ENCODE measurements at regions not wholly inside any gene's neighbourhood (a gene's known extent, or its start where the extent isn't known, plus 50 kb on each side); places are given as distances from the start of the nearest gene placed in this dataset.

DNA sequence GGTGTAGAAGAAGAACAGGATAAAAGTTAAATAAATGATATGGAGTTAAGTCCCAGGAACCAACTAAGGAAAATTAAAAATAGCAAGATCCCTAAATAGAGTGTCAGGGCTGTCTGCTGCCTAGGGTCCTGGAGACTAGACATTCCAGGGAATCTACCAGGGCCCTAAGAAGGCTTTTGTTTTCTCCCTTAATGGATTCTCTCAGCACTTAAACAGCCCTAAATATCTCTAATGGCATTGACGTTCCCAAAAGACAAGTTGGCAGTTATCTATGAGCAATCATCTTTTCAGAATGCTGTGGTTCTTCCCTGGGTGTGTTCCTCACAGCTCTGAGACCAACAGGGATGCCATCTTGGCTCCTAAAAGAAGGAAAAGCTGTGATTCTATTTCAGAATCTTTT, 616.3 kb downstream of the EPHA4 start:
- DNase-seq = no peak

- no peak for DNase-seq
Observed at GRCh38 chr2:220956429-220956828, 615.7 kb downstream of the EPHA4 start.

DNA sequence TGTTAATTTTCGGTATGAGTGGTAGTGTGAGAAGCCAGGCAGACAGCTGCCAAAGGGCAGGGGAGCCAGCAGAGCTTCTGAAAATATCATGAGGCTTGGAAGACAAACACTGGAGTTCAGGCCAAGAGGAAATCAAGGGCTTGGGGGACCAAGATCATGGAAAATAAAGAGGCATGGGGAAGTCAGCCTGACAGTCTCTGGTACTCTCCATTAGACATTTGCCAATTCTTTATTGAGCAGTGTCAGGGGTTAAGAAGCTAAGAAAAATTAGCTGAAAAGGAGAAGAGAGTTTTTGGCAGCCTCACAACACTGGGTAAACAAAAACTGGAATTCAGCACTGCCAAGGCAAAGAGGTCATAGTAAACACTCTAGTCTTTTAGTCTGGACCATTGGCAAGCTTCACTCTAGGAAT, 612.7 kb downstream of the EPHA4 start:
- no peak for DNase-seq

DNA sequence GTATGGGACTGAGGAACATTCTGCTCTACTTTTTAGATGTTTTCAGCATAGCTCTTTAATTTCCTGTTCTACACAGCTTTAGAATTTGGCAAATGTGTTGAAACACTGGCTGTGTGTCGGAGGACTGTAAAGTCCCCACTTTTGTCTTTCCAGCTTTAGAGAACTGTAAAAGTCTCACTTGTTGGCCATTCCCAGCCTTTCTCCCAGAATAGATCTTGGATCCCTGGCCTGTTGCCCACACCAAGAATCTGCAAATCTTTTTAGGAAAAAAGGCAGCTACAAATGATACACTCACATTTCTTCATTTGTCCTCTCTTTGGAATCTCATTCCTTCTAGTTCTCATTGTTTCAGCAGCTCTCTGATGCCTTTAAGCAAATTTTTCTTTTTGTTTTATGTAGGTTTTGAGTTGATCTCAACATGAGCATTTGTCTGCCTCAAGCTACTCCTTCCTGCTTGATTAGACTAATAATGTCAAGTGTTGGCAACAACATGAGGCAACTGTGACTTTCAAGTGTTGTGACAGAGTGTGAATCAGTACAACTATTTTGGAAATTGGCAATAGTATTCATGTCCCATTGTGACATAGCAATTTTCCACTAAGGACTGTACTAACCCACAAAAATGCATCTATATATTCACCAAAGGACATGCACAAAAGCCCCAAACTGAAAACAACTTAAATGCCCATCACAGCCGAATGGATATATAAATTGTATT, 610.8 kb downstream of the EPHA4 start:
- DNase-seq = no peak

DNA sequence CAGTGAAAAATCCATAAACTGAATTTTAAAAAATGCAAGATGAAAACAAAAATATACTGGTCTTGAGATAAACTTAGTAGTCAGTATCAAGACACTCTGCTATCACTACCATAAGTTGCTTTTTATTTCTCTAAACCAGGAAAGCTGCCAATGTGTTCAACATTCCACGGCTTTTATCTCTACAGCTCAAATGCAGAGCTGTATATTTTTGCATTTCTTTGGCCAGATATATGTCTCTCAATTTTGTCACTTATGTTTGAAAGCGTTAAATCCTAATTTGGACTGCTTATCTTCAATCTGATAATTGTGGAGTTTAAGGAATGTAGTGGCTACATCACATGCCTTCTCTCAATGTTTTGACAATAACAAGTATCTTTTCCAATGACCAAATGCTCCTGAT, 609.5 kb downstream of the EPHA4 start:
- DNase-seq = no peak

DNA sequence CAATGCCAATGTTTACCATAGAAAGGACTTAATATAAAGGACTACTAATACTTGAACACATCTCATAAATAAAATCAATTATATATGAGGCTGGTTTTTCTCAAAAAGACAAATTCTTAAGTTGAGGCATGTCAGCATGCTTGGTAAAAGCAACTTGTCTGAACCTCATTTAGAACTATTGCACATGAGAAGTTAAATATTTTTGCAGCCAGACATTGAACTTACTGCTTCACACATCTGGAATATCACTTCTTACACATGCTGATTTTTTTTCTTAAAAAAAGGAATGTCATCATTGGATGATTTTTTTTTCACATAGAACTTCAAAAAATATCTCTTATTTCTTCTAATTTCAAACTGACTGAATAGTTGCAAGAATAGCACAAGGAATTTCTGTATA, 609.0 kb downstream of the EPHA4 start:
- DNase-seq = no peak

- no peak for DNase-seq
Observed at GRCh38 chr2:220963930-220964329, 608.2 kb downstream of the EPHA4 start.

DNA sequence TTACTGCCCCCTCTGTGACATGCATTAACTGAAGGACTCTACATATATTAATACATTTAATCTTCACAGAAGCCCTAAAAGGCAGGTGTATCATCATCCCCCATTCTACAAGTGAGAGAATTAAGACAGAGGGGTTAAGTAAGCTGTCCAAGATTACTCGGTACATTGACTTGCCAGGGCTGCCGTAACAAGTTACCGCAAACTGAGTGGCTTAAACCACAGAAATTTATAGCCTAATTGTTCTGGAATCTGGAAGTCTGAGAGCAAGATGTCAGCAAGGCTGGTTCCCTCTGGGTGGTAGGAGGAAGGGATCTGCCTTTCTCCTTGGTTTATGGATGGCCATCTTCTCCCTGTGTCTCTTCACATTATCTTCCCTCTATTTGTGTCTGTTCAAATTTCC, 605.5 kb downstream of the EPHA4 start:
- no peak for DNase-seq

DNA sequence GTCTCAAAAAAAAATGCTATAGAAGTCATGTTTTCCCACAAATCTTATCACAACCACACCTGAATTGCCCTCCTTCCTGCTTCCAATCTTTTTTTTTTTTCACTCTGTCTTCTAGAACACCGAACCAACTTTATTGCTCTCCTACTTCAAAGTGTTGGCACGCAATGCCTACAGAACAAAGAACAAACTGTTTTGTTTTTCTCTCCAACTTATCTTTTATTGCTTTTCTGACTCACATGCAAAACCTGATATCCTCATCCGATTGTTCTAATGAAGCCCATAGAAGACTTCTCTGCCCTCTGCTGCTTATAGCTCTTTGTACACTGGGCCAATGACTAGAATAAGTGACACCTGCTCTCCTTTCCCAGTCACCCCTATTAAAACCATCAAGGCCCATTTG, 602.8 kb downstream of the EPHA4 start:
- DNase-seq = no peak

DNA sequence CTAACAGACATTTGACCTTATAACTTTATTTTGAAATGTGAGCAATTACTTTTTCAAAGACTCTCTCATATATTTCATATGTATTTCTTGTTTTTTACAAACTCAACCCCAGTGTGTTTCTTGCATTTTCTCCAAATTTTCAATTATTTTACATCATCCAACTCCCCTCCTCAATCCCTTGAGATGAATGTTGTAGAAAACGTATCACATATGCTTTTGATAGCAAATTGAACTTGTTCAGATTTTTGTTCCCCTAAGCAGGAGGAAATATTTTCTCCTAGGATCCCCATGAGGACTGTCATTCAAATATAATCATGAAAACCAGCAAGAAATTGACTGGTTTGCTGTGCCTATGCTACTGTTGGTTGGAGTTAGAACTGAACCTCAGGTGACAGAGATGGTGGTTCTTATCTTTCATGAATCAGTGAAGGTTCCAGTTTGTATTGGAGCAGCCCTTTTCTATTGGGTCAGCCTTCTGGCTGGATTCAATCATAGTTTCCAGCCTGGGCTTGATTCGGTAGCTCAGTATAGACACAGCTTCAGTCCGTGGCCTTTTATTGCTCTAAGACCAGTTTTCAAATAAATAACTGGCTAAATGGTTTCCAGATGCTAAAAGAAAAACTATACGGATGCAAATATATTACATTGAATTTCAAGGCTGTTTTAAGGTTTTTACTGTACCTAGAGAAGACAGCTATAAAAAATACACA, 591.0 kb downstream of the EPHA4 start:
- DNase-seq = no peak

- no peak for DNase-seq
Observed at GRCh38 chr2:220981926-220982325, 590.2 kb downstream of the EPHA4 start.

DNA sequence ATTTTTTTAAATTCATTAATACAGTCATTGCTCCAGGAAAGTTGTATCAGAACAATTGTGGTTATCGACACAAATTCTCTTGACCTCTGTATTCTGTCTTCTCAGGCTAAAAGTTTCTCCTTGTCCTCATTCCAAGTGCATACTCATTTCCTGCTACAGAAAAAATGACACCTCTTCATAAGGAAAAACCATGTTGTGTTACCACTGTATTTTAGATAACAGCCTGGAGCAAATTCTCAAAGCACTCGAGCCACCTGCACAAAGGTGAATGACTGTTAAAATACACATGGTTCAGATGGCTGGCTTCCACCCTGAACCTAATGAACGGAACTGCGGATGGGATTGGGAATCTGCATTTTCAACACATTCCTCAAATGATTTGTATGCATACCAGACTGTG, 586.5 kb downstream of the EPHA4 start:
- no peak for DNase-seq

DNA sequence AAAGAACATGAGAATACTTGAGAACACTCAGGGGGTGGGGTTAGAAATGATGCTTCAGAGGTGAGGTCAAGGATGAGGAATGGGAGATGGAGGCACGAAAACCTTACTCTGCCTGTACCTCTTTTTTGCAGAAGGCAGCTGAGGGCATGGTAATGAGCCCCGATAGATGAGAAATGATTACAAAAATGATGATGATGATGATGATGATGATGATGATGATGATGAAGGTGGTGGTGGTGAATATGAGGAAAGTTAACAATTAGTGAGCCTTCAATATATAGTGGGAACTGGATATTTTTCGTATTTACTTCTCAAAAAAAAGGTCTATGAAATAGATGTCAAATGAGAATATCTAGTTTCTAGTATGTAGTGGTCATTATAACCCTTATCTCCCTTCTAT, 584.3 kb downstream of the EPHA4 start:
- no peak for DNase-seq

GRCh38 chr2:220991972-220992371, 580.1 kb downstream of the EPHA4 start:
- no peak for DNase-seq

- no peak for DNase-seq
Observed at GRCh38 chr2:220994846-220995245, 577.3 kb downstream of the EPHA4 start.

GRCh38 chr2:220995581-220995980, 576.5 kb downstream of the EPHA4 start:
- no peak for DNase-seq

DNA sequence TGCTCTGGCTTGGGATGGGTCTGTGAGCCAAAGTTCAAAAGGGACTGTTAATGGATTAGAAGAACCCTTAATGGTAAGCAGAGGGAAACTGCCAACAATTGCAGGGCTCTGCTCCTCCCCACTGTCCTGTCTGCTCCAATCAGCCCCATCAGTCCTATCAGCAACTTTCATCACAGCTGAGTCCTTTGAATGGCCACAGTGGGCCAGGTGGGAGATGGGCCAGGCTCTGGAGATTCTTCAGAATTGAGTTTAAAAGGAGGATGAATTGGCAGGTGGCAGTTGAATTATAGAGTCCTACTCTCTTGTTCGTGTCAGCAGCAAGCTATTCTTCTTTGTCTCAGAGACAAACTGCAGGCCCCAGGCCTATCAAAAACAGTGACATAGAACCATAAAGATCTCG, 573.9 kb downstream of the EPHA4 start:
- no peak for DNase-seq

- no peak for DNase-seq
Observed at GRCh38 chr2:220999356-220999755, 572.7 kb downstream of the EPHA4 start.

DNA sequence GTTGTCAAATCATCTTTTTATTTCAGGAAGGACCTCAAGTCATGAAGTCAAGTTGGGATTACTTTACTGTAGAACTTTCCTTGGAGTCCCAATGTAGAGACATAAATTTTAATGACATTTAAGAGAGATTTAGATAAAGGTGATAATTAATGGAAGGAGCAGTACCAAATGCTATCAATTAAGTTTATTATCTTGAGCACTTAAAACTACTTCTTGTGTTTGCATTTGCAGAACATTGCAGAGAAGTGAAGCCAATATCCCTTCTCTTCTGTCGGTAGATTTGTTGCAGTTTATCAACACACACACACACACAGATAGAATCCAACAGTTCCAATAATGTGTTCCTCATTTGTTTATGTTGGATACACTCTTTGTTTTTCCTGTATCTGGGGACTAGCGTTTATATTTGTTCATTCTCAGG, 570.7 kb downstream of the EPHA4 start:
- DNase-seq = no peak

DNA sequence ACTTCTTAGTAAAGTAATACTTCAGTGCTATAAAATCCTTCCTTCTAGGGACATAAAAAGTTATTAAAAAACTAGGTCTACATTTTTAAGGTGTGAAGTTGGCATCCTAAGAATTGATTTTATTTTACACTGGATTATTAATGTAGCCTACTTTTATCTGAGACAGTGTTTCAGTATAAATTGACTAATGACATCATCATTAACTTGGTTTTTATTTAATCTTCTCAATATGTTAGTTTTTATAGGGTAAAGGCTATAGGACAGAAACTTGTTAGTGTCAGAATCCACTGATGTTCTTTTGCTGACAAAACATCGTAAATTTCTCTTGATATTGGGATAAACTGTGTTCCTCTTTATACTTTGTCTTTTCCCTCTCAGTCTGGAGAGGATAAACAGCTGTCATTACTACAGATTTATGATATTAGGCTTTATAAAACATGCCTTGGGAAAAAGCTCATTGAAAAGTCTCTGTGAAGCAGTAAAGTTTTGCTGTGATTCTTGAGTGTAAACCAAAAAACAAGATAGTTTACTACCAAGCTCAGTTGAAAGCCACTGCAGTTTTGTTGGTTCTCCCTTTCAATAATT, 569.9 kb downstream of the EPHA4 start:
- no peak for DNase-seq

DNA sequence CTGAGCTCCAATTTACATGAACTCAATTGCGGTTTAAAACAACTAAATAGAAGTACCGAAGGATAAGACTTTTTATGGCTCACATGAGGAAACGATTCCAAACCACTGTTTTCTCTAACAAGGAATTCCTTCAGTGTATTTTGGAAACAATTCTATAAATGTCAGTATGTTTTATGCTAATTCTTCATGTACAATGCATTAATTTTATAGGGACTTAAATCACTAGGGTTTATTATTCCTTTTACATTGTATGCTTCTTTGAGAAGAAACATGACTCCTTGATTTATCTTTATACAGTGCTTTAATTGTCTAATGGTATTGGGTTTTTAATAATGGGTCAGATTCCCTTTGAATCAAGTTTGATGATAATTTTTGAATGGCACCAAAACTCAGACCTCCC, 566.8 kb downstream of the EPHA4 start:
- DNase-seq = no peak

GRCh38 chr2:221006084-221006483, 566.0 kb downstream of the EPHA4 start:
- DNase-seq = no peak

GRCh38 chr2:221016551-221016950, 555.6 kb downstream of the EPHA4 start:
- DNase-seq = no peak

GRCh38 chr2:221018262-221018661, 553.8 kb downstream of the EPHA4 start:
- DNase-seq = no peak

Data from NCI-H2107 (cell line).